OCI-LY3 (cell line): ENCODE measurements at regions not wholly inside any gene's neighbourhood (a gene's known extent, or its start where the extent isn't known, plus 50 kb on each side); places are given as distances from the start of the nearest gene placed in this dataset.

Source experiments
- EZH2phosphoT487 ChIP-seq: fragments of 200-600 bp; shearing (Covaris generic); IDR thresholded peaks from 2 replicates; pipeline ENCODE4 v1.6.1; 2018; ENCODE audit warnings: antibody characterized with exemption, mixed run types, low read depth
- TF ChIP-seq, protein P1 (sequence below): fragments of 200-600, 300-600 bp; sonication (generic); IDR thresholded peaks from 2 replicates; pipeline ENCODE4 v1.5.1; 2014; ENCODE audit warnings: antibody characterized with exemption, low read length, low read depth

DNA sequence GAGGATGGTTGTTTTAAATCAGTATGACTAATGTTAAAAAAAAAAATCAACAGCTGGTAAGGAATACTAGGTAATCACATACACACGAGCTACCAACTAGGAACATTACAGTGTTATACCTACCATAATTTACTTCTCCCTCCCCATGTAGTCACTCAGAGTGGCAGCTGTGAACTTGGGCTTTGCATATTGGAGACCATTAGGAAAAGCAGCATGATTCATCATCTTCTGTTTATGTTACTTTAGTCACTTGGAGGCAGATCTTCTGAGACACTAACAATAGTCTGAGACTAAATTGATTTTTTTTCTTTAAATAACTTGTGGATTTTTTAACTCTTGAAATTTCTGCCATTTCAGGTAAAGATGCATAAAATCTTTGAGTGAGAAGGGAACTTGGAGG lies 141.5 kb upstream of the NR4A3 start:
- TF ChIP-seq, protein P1, sequence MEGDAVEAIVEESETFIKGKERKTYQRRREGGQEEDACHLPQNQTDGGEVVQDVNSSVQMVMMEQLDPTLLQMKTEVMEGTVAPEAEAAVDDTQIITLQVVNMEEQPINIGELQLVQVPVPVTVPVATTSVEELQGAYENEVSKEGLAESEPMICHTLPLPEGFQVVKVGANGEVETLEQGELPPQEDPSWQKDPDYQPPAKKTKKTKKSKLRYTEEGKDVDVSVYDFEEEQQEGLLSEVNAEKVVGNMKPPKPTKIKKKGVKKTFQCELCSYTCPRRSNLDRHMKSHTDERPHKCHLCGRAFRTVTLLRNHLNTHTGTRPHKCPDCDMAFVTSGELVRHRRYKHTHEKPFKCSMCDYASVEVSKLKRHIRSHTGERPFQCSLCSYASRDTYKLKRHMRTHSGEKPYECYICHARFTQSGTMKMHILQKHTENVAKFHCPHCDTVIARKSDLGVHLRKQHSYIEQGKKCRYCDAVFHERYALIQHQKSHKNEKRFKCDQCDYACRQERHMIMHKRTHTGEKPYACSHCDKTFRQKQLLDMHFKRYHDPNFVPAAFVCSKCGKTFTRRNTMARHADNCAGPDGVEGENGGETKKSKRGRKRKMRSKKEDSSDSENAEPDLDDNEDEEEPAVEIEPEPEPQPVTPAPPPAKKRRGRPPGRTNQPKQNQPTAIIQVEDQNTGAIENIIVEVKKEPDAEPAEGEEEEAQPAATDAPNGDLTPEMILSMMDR, result no peak
- no peak for TF ChIP-seq EZH2phosphoT487
